GM12891 (cell line): ENCODE measurements at regions not wholly inside any gene's neighbourhood (a gene's known extent, or its start where the extent isn't known, plus 50 kb on each side); places are given as distances from the start of the nearest gene placed in this dataset.

ENCODE experiments used
- POLR2A ChIP-seq: IDR thresholded peaks from 2 replicates; pipeline ENCODE4 v1.6.1; 2011; ENCODE audit warnings: low read depth, low read length, control low read depth
- POLR2AphosphoS5 ChIP-seq: IDR thresholded peaks from 2 replicates; pipeline ENCODE4 v1.6.1; 2011; ENCODE audit warnings: low read depth, low read length, control low read depth
- POU2F2 ChIP-seq: IDR thresholded peaks from 2 replicates; pipeline ENCODE4 v1.6.1; 2011; ENCODE audit warnings: low read depth, mild to moderate bottlenecking, control low read depth, low read length, moderate library complexity
- SPI1 ChIP-seq: IDR thresholded peaks from 2 replicates; pipeline ENCODE4 v1.6.1; 2011; ENCODE audit warnings: low read depth, low read length, control low read depth
- TAF1 ChIP-seq: IDR thresholded peaks from 2 replicates; pipeline ENCODE4 v1.6.1; 2011; ENCODE audit warnings: low read depth, low read length, control low read depth

- no peak for TF ChIP-seq POLR2A
- no peak for TF ChIP-seq TAF1
- no peak for TF ChIP-seq POLR2AphosphoS5
- TF ChIP-seq SPI1 = no peak
- TF ChIP-seq POU2F2 = no peak
Measured at GRCh38 chr5:100319885-100320284, 215.3 kb upstream of the FAM174A start.
